NCI-H2171 (cell line): ENCODE measurements at regions not wholly inside any gene's neighbourhood (a gene's known extent, or its start where the extent isn't known, plus 50 kb on each side); places are given as distances from the start of the nearest gene placed in this dataset.
A peak's percentile ranks its signal among the peaks of the same experiment; 100 is the strongest.
"Not testable (repeated sequence)": the region's sequence is repeated elsewhere in the genome, so short reads cannot be mapped to it uniquely, and the experiment has no call there.

Source experiments
- DNase-seq: peaks from one replicate; lab custom pipeline; 2025; lab: John Stamatoyannopoulos, UW

GRCh38 chr7:149633976-149634945 is 136.7 kb upstream of the ZNF746 start:
- no peak for DNase-seq

DNA sequence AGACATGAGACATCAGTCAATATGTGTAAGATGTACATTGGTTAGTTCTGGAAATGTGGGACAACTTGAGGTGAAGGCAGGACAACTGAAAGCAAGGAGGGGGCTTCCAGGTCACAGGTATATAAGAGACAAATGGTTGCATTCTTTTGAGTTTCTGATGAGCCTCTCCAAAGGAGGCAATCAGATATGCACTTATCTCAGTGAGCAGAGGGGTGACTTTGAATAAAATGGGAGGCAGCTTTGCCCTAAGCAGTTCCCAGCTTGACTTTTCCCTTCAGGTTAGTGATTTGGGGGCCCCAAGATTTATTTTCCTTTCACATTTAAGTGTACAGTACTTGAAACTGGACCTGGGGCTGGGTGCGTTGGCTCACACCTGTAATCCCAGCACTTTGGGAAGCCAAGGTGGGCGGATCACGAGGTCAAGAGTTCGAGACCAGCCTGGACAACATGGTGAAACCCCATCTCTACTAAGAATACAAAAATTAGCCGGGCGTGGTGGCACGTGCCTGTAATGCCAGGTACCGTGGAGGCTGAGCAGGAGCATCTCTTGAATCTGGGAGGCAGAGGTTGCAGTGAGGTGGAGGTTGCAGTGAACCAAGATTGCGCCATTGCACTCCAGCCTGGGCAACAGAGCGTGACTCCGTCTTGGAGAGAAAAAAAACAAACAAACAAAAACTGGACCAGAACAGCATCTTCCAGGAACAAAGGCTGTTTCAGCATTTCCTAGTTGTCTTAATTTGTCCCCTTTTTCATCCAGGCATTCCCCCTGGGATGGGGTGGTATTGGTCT is 130.9 kb upstream of the ZNF746 start:
- not testable (repeated sequence) for DNase-seq

GRCh38 chr7:149627911-149628310 is 130.3 kb upstream of the ZNF746 start:
- no peak for DNase-seq

GRCh38 chr7:149626972-149627371 is 129.4 kb upstream of the ZNF746 start:
- no peak for DNase-seq

- no peak for DNase-seq
These were observed 128.4 kb upstream of the ZNF746 start for GRCh38 chr7:149625947-149626392.

DNA sequence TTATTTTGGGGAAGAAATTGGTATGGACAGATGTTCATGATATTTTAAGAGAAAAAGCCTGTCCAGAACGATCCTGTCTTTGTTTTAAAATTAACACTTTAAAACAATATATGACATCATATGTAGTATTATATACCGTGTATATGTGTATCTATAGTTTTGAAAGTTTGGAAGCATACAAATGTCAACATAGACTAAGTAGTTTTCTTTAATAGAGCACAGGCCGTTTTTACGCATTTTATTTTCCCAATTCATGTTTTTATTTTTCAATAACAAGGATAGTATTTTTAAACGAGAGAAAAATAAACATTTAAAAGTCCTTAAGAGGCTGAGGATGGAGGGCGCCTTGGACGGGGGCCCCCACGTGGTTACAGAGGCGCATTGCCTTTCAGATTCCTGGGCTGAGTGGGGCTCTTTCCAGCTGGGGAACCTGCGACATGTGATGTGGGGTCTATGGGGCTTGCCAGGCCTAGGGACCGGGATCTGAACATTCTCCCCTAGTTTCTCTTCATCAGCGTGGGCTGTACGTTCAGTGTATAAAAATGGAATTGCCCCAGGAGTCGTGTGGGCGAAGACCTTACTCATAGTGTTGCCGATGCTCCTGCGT is 127.8 kb upstream of the ZNF746 start:
- DNase-seq: no peak

GRCh38 chr7:149624419-149625339 is 127.1 kb upstream of the ZNF746 start:
- DNase-seq: peak; percentile 87

DNA sequence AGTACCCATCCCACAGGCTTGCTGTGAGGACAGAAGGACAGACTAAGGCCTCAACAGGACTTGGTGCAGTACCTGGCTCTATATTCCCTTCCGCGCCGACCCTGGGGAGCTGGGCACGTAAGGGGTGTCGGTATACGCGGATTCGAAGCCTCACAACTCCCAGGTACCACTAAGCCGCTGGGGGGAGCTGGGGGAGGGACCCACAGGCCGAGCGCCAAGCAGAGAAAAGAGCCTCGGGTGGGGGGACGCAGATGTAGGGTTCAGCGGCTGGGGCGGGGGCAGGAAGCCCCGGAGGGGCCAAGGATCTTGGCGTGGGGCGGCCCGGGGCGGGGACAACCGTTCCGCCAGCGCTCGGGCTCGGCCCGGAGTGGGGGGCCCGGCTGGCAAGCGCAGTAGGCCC is 126.4 kb upstream of the ZNF746 start:
- no peak for DNase-seq

GRCh38 chr7:149623262-149623997 is 125.8 kb upstream of the ZNF746 start:
- DNase-seq: not testable (repeated sequence)

DNA sequence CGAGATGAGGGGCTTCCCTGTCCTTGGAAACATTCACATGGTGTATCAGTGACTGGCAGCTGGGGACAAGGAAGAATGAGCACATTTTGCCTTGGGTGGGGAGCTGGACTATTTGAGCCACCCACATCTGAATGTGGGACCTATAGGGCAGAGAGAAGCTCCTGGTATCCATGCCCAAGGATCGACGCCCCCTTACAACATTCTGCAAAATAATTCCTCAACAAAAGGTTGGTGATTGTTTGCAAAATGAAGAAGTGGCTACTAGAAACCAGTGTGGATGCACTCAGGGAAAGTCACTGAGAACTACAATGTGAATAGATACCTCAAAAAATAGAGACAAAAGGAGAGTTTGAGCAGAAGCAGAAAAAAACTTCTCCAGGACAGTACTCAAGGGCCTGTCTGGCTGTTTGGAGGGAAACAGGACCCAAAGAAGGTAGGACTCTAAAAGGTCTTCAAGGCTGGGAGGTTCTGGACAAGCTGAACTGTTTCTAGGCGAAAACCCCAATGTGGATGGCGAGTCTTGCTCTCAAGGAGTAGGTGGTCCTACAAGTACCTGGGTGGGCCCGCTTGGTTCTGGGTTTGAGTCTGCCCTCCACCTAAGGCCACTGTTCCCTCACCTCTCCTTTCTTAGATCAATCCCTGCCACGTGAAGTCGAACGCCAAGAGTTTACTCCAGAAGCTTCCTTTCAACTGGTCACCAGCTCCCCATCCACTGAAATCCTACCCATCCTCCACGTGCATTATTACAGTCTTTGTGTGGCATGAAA is 125.0 kb upstream of the ZNF746 start:
- no peak for DNase-seq

DNA sequence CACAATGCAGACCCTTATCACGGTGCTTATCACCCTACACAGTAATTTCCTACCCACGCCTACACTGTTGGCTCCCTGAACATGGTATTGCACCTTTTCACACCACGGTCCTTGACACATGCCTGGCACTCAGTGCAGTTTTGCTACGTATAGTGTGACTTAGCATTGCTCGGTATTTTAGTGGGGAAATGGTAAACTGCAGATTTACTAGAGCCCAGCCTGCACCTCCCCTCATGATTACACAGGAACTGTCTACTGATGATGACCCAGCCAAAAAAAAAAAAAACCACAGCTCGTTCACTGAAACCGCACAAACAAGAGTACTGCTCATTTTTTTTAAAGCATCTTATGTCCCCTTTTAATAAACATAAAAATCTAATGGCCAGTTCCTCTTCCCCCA is 124.2 kb upstream of the ZNF746 start:
- no peak for DNase-seq

DNA sequence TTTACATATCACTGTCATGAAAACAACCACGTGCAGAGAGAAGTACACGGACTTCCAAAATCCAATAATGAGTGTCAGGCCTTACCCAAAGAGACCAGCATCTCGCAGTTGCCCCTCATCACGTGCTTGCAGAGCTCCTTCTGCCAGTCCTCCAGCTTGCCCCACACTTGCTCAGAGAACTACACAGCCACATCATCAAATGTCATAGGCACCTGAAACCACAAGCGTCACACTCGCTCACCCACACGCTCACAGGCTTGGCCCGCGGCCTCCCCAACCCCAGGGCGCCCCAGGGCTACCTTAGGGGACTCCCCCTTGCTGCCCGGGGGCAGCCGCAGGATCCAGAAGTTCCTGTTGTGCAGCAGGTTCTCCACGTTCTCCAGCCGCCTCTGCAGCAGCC is 123.4 kb upstream of the ZNF746 start:
- no peak for DNase-seq

DNA sequence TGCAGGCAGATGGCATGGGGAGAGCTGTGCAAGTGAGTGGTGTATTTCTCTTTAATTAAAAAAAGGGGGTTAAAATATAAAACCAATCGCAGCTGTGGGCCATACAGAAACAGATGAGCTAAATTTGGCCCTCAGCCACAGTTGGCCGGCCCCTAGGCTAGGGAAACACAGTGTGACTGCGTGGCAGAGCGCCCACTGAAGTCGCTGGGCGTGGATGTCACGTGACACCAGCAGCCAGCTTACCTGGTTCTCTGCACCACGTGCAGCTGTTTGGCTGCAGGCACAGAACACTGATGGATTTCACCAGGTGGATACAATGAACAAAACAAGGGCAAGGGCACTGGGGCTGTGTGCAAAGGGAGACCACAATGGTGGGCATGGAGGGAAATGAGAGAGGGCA is 119.3 kb upstream of the ZNF746 start:
- no peak for DNase-seq

DNA sequence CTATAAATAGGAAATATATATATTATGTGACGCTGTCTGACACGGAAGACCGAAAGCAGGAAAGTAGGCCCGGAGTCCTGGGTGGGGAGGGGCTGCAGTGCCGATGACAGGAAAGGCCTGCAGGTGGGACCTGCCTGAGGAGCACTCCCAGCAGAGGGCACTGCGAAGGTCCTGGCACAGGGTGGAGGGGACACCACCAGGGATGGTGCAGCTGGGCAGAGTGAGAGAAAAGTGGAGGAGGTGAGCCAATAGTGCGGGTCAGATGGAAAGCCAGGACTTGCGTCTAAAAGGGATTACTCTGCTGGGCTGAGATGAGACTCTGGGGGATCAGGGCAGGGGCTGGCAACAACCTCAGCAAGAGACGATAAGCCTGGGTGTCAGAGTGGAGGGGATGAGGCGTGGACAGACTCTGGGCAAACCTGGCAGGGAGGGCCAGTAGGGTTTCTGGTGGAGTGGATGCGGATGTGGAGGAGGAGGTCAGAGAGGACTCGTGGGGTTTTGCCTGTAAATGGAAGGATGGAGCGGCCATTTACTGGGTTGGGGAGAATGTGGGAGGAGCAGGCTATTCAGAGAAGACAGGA is 118.2 kb upstream of the ZNF746 start:
- DNase-seq: no peak

DNA sequence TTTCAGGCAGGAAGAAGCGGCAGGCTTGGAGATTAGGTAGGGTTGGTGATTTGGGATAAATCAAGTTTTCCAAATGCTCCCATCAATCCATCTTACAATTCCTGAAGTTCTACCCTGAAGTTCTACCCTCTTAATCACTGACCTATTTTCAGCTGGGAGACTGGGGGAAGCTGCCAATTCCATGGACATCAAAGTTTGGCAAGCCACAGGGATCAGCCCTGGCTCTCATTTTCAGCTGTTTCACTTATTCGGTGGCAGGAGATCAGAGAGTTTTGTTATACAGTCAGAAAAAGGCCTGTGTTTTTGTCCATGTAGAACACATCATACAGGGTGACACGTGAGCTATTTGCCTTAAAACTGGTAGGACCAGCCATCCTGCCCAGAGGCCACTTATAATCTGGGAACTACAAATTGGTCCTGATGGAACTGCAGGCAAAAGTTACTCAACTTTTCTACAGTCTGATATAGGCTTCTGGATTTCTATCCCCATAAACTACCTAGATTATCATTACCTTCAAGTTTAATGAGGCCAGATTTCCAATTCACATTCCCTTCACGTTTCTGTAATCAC is 112.9 kb upstream of the ZNF746 start:
- DNase-seq: no peak

DNA sequence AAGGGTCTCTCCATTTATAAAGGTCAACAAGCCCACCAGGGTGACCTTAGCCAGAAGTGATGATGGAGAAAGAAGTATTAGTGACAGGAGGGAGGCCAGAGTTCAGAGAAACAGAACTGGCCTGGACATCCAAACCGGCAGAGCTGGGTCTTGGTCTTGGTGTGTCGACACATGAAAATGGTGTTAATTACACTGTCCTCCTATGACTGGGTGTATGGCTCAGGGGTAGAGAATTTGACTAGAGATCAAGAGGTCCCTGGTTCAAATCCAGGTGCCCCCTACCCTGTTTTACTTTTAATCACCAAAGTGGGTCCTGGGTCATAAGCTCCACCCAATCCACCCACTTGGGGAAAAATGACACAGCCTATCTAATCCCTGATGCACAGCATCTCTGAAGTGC is 110.6 kb upstream of the ZNF746 start:
- DNase-seq: no peak

DNA sequence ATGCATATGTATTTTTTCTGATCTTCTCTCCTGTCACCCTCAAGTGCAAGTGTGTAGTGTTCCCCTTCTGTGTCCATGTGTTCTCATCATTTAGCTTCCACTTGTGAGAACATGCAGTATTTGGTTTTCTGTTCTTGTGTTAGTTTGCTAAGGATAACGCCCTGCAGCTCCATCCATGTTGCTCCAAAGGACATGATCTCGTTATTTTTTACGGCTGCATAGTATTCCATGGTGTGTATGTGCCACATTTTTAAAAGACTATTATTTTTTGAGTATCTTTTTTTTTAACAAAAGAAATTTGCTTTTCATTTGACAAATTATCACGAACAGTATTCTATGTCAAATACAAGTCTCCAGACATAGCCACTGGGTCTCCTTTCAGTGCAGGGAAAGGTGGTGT is 110.1 kb upstream of the ZNF746 start:
- no peak for DNase-seq

GRCh38 chr7:149606826-149607225 is 109.2 kb upstream of the ZNF746 start:
- DNase-seq: no peak

GRCh38 chr7:149605696-149606095 is 108.1 kb upstream of the ZNF746 start:
- DNase-seq: no peak
